Stimulated activated CD8-positive, alpha-beta memory T cell treated with anti-CD3 and anti-CD28 coated beads, Interleukin-7, amount 100 ng/mL, for 48 hours (primary cell): ENCODE measurements at regions not wholly inside any gene's neighbourhood (a gene's known extent, or its start where the extent isn't known, plus 50 kb on each side); places are given as distances from the start of the nearest gene placed in this dataset.

Experiments
- DNase-seq, 2 donors: peaks; one replicate each; pipeline ENCODE4 v3.0.0-alpha.2; 2020; ENCODE audit warnings: low read depth in 1 of 2; ENCODE audit errors: extremely low read depth in 1 of 2

DNA sequence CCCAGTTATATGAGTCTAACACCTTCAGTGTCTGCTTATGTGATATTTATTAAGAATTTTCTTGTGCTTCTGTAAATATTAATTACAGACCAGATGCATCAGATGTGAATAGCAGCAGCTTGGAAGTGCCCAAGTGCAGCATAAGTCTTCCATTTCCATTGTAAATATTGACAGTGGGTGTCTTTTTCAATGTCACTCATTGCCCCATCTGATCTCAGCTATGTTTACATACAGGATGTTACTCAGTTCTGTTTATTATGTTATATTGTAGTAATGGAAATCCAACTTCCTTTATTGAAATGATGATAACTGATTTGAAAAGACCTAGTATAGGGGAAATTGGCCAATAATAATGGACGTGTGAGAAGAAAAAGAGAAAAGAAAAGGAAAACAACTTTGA lies 296.7 kb downstream of the SAMD5 start:
- DNase-seq = no peak

DNA sequence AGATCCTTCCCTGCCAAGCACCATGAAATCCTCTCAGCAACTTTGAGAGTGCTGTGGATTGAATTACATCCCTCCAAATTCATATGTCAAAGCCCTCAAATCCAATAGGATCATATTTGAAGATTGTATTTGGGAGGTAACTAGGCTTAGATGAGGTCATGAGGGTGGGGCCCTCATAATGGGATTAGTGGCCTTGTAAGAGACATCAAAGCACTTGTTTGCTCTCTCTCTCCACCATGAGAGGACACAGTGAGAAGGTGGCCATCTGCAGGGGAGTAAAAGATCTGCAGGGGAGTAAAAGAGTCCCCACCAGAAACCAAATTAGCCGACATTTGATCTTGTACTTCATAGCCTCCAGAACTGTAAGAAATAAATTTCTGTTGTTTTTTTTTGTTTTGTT lies 298.2 kb downstream of the SAMD5 start:
- DNase-seq = no peak

DNA sequence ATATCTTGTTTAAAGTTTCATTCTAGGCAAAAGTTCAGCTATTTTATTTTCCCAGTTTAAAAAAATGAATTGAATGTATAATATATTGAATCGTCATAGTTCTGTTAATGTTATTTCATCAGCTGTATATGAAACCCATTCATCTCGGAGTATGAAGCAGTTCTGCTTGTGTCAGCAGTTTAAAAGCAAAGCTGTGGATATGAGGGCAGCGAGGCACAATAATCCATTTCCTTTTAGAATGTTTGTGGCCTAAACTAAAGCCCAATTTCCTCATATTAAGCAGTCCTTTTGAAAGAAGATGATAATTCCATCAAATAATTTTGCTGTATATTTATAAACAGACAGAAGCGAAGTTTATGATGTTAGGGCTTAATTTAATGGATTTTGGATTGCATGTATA lies 300.1 kb downstream of the SAMD5 start:
- no peak for DNase-seq

DNA sequence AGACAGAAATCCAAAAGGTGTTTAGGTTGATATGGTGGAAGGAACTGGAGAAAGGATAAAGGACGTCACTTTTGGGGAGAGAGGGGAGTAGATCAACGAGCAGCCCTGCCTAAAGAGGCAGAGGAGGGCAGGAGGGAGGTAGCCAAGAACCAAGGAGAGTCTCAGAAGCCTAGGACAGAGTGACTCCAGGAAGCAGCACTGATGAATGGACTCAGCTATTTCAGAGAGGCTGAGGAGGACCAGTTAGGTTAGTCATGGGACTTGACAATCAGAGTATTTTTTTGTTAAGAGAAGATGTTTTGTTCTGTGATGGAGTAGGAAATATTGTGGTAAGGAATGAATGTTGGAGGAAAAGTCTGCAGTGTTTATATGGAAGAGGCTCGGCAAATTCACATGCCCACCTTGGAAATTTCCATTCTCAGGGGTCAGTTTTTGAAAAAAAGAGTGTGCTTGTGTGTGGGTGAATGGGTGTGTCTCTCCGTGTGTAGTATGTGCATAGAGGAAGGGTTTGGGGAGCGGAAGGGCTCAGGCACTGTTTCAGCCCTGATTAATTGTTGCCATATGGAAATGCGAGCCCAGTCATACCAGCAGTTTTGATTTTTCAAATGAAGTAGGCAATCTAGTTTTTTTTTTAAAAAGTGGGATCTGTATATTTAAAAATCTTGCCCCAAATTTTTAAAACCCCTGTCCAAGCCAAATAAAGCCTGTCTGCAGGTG lies 303.6 kb downstream of the SAMD5 start:
- DNase-seq = no peak

DNA sequence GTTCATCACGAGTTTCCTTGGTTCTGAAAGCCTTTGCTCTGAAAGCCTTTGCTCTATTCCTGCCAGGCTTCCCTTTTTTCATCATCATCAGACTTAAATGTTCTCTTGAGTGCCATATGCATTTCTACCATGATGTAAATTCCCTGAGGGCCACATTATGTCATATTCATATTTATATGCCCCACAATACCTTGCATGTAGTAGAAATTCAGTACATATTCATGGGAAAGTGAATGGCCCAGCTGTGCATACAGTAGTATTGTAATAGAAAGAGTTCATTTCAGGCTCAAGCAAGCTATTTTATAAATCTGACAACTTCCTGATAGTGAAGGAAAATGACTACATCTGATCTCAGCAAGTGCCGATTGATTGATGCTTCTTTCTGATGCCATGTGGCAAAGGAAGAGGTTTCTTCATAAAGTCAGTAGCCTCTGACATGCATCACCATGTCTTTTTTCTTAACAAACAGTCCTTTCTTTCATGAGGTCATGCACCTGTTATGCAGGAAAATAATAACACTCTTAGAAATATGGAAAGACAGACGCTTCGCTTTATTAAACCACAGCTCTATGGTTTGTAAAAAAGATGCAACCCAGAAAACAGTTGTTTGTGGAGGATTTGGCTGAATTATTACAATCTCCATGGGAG lies 308.7 kb downstream of the SAMD5 start:
- no peak for DNase-seq

DNA sequence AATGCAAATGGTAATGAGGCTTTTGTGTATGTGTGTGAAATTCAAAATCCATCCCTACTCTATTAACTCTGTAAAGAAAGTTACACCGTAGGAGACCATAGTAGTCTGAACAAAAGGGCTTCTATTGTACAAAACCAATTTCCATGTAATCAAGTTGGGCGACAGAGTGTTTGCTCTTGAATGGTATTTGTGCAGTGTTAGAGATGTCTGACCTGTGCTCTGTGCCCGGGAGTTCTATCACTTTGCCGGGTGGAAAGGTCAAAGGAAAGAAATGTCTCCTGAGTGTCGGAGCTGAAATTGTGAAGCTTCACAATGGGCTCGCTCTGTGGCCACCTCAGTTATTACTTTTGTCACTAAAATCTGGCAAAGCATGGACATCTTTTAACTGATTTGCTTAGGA lies 312.0 kb downstream of the SAMD5 start:
- DNase-seq = no peak

DNA sequence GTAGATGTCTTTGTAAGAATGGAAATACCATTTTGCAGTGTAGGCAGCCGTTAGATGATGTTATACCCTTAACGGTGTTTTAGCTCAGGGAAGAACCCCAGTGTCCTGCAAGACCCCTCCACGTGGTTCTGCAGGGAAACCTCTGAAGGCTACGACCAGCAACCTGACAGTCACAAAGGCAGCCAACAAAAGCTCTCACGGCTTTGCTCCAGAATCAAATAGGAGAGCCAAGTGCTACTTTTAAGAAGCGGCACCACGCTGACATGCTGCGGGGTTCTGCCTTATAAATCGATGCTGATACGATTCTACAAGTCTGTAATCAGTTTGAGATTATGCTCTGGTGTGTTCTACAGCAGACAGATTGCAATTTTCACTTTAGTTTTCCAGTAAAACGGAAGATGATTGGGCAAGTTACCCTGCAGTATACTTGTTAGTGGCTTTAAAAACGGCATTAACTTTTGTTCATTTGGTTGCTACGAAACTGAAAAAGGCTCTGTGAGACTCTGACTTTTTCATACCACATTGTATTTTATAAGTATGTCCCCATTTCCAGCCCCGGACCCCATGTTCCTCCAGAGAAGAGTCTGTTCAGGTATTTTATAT lies 312.9 kb downstream of the SAMD5 start:
- no peak for DNase-seq

DNA sequence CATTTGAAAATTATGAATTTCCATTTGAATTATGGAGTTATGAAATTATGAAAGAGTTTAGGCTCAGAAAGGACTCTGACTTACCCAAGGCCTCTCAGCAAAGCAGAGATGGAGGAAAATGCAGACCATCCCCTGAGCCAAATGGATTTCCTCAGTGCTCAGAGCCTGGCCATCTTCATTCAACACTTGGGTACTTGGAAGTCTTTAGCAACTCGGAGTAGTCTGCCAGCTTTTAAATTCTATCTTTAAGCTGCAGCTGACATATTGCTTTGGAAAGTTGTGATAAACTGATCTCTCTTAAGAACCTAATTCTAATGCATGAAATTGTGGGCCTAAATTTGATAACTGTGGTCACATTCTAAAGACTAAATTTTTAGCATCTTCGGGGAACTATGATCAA lies 315.4 kb downstream of the SAMD5 start:
- no peak for DNase-seq

DNA sequence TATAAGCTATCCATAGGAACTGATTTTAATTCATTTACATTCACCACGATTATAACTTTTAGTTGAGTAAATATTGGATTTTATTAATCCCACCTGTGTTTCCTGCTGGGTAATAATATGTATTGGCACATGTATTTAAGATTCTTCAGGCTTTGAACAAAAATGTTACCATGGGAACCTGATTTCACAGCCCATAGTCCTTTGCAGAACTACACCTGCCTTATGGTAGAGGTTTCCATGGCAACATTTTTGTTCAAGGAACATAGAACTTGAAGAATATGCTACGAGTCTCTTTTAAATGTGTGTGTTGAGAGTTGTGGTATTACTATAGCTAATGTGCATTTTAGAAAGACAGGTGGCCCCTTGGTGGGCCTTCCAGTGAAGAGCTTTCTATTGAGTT lies 317.4 kb downstream of the SAMD5 start:
- DNase-seq = no peak

DNA sequence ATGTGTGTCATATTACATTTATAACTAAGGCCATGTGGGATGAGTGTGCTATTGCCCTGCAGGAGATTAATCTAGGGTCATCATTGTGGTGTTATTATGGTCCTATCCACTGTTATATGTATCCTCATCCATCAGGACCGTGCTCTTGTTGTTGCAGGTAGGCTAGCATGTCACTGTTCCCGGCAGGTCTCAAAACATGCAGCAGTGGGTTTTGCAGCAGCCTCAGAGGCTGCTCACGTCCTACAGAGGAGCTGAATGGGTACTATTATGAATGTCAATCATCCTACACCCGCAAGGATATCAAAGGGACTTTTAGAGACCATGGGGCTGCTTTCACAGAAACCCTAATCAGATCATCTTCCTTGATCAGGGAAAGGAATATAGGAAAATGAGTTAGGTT lies 318.2 kb downstream of the SAMD5 start:
- no peak for DNase-seq

DNA sequence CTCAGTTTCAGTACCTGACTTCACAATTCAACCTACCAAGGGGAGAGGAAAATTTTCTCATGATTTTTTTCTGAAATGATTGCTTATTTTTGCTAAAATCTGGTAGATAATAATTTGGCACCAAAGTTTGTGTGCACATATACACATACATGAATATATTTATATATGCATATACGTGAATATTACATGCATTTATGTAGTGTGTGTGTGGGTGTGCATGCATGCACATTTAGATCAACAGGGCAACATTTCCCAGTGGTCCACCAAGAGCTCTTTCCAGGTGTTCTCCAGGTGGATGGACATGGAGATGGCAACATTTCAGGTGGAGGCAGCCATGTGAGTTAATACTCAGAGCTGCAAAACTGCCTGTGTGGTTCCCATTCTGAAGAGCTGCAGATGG lies 320.9 kb downstream of the SAMD5 start:
- DNase-seq = no peak

DNA sequence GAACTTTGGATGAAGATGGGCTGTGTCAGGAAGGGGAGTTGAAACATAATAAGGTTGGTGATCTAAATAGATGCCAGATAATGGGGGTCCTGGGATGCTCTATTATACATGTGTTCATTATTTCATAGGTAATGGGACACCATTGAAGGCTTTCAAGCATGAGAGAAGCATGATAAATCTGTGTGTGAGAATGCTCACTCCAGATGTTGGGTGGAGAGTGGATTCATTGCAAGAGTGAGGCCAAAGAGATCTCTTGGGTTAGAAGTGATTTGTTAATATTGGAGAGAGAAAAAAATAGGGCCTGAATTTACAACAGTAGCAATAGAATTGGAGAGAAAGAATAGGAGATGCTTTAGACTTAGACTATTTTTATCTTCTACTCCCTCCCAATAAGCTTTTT lies 321.3 kb downstream of the SAMD5 start:
- no peak for DNase-seq

DNA sequence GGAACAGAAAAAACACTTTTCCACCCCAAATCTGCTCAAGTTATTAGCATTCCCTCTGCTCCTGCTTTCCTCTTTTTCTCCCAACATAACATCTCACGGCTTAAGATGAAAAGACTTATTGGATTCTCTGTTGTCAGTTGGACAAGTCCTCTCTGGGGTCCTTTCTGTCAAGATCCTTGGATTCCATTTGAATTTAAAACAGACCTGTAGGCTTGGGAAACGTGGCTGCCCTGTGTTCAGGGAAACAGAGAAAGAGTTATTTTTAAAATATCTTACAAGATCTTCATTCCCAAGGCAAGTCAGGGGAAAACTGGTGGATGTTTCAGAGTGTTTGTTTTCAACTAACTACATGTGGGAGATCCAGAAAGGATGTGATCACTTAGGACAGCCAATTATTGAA lies 322.9 kb downstream of the SAMD5 start:
- no peak for DNase-seq

DNA sequence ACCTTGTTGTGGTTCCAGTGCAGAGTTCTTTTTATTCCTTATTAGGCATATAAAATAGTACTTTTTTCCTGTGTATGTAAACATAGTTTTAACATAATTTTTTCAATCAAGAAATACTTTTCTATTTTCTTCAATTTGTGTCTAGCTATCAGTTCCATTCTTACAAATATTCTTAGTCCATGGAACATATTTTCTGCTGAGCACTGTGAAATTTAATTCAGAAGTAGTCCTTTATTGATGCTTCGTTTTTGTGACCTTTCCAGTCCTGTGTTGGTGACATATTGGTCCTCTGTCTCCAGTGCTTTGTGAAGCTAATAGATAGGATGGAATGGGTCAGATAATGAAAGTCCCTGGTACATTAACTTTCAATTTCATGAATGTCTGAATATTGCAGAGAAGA lies 325.1 kb downstream of the SAMD5 start:
- DNase-seq = no peak

DNA sequence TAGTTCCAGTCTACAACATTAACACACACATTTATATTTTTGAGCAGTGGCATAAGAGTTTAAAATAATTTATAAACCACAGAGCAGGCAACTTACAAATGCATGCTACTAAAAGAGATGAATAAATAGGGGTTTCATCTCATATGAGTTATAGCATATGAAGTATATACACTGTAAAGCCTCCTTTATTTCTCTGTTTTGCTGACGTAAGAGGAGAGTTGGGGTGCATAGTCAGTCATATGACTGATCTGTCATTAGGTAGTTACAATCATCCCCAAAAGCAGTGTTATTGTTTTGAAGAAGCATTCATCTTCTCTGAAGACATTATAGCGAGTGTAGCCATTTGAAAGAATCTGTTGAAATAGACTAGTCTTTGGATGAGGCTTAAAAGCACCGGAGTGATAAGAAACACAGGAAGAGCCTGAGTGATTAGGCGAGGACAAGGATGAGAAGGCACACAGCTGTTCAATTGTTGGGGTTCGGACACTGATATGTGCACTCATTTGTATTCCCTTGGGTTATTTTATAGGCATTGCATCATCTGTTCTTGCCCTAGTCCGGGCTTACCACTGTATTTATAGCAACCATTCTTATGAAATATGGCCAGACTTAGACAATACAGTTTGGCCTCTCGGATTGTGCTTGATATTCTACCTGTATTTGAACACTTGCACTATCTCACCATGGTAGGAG lies 325.7 kb downstream of the SAMD5 start:
- no peak for DNase-seq

DNA sequence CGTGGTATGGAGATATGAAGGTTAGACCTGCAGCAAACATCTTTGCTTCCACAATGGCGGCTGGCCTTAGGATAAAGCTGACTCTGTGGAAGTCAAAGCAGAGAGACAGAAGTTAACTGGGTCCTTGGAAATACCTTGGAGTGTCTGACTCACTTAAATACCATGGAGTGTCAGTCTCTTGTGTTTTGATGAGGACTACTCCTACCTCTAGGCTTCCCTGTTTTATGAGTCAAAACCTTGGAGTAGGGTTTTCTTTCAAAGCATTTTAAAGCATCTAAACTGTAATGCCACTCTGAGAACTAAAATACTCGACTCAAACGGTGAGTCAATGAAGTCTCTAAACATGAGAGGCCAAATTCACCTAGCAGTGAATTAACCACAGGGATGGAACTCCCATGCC lies 329.1 kb downstream of the SAMD5 start:
- no peak for DNase-seq

DNA sequence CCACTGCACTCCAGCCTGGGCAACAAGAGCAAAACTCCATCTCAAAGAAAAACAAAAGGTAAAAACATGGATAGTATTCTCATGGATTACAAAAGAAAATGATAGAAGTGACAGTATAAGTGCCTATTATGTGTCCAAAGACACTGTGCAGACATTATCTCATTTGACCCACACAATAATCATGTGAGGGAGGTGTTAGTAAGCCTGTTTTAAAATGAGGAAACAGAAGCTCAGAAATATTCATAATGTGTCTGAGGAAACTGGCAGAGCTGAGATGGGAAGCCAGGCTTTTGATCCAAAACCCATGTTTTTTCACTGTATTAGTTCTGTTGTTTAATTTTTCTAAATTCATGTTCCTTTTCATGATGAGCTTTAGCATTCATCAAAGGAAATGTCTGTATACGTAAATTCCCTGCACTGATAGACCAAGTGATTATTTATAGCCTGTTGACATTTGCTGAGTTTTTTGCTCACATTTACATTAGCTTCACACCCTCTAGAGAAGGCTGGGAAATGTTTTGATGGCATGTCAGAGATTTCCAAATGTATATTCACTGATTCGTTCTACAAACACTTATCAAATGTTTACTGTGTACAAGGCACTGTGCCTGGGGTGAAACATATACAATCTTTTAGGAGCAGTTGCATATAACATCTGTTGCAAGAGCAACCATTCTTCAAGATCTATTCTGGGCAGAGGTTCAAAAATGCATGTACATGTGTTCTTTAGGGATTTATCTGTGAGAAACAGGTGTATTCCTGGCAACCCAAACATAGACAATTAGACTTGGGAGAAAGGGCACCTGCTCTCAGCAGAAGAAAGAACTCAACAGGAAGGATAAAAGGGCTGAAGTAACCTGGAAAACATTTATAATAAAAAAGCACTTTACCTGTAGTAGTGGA lies 331.5 kb downstream of the SAMD5 start:
- no peak for DNase-seq

DNA sequence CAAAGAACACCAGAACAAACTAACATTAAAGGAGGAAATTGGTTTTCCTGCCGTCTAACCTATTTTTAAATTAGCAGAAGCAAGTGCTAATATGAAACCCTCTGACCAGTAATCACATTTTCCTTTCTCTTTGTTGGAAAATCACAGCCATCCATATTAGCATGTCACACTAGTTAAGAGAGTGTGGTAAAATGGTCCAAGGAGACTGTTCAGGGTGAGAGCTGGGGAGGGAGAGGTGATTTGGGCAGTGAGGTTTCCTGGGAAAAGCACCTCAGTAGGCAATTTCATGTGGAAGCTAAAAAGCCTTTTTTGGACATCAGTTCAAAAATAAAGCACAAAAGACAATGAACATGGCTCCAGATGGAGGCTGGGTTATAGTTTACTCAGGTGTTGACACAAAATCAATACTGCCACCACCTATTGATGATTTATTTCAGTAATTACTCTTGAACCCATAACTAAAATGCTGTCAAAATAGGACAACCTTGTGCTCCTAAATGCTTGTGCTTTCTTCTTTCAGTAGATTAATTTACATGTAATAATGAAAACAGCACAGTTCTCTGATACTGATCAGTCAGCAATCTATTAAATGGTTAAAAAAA lies 333.2 kb downstream of the SAMD5 start:
- no peak for DNase-seq

DNA sequence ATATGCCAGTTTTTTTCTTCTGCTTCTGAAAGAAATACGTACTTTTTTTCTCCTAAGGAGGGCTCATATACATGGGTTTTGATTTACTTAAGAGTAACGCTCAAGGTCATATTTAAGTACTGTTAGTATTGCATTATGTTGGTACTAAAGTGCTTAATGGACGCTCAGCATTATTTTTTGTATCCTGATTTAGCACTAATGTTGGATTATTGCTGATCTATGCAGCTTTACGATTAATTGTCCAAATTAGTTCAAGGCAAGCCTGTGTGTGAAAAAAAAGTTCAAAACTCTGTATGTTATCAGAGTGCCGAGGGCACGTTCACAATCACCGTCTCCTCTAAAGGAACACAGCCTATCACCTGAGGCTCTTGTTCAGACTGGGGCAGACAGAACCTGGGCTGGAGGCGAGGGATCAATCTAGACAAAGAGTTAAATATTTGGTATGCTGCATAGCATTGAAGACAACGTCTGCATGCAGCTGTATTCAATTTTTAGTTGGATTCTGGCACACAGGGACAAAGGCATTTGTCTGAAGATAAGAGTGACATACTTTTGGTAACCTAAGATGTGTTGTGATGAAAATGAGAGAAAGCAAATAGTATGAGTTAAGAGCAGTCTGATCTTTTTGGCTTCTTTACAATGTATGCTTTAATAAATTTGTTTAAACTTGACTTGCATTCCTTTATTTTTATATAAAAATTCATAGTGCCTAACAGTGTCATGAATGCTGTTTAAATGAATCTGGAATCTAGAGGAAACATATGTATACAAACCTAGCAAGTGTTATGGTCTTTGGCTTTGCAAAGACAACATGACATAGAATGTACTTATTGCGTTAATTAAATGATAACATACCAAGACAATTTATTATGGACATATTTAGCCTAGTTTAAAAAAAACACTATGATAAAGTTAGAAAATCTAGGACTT lies 341.2 kb downstream of the SAMD5 start:
- no peak for DNase-seq
